ENCODE measurements at regions not wholly inside any gene's neighbourhood (a gene's known extent, or its start where the extent isn't known, plus 50 kb on each side); places are given as distances from the start of the nearest gene placed in this dataset.

- no peak for DNase-seq (ENCODE audit: low read depth)
Observed at GRCh38 chr12:111174251-111174960, 194.5 kb downstream of the PHETA1 start.

DNA sequence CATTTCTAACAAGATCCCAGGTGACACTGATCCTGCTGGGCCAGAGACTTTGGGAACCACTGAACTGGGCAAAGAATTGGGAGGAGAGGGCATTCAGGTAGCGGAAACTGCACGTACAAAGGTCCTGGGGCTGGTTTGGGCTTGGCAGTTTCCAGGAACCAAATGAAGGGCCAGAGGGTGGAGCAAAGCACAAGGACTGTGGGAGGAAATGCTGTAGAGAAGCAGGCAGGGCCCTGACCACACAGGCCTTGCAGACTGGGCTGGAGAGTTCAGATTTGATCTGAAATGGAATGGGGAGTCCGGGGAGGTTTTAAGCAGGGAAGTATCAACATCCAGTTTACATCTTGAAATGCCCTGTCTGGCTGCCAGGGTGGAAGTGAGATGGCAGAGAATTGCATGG lies 195.1 kb downstream of the PHETA1 start:
- DNase-seq (ENCODE audit: low read depth), result no peak

DNA sequence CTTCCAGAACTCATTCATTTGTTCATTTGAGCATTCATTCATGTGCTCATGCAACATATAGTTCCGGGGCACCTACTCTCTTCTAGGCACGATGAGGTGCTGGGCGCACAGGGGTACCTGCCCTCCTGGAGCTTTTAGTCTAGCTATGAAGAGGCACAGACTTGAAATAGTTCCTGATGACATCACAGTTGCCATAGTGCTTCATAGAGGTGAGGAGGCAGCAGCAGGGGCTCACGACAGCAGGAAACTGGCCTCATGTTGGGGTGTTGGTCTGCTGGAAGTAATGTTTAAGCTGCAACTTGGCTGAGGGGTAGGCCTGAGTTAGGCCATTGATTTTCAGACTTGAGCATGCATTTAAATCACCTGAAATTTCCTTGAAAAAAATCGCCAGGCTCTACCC lies 195.5 kb downstream of the PHETA1 start:
- no peak for DNase-seq (ENCODE audit: low read depth)

- DNase-seq (ENCODE audit: low read depth), result no peak
Observed at GRCh38 chr12:111172786-111173185, 196.1 kb downstream of the PHETA1 start.

- DNase-seq (ENCODE audit: low read depth), result no peak
Observed at GRCh38 chr12:111171832-111172231, 197.1 kb downstream of the PHETA1 start.

GRCh38 chr12:111171345-111171744 lies 197.6 kb downstream of the PHETA1 start:
- no peak for DNase-seq (ENCODE audit: low read depth)

- DNase-seq (ENCODE audit: low read depth), result no peak
Observed at GRCh38 chr12:111170543-111170942, 198.4 kb downstream of the PHETA1 start.

GRCh38 chr12:111169456-111169855 lies 199.4 kb downstream of the PHETA1 start:
- DNase-seq (ENCODE audit: low read depth), result no peak

GRCh38 chr12:111169032-111169431 lies 199.9 kb downstream of the PHETA1 start:
- DNase-seq (ENCODE audit: low read depth), result no peak

- no peak for DNase-seq (ENCODE audit: low read depth)
Observed at GRCh38 chr12:111168009-111168900, 200.6 kb downstream of the PHETA1 start.

- no peak for DNase-seq (ENCODE audit: low read depth)
Observed at GRCh38 chr12:111166779-111167540, 201.9 kb downstream of the PHETA1 start.

DNA sequence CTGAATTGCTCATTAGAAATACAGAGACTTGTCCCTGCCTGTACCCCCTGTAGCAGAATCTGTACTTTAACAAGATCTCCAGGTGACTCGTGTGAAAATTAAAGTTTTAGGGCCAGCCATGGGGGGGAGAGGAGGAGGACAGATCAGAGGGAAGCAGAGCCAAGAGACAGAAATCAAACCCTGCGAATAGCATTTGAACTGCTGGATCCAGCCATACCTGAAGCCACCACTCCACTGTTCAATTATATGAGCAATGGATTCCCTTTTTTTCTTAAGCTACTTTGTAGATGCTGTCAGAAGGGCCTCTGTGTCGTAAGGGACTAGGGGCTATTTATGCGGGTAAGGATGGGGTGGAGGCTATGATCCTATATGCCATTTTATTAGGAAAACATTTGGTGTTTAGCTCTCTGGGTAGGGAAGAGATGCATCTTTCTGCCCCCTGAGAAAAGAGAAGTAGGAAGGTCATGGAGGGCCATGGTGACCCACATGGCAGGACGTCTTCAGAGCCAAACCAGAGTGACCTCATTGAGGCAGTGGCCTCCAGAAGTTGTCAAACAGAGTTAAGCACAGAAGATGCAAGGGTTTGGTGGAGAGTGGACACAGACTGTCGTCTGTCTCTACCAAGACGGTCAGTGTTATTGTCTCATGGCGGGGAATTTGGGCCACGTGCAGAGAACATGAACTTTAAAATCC lies 203.9 kb downstream of the PHETA1 start:
- no peak for DNase-seq (ENCODE audit: low read depth)

DNA sequence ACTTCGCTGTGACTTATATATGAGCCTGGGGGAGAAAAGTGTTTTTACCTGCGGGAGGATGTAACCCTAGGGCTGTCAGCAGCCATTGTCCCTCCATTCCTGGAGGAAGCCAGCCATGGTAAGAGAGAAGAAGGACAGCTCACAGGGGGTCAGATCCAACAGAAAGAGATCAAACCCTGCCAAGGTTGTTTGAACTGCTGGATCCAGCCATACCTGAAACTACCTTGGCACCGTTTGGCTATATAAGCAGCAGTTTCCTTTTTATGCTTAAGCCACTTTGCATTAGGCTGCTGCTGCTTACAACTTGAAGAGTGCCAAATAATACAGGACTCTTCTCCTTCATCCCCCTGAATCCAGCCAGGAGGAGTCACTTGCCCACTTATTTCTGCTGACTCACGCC lies 205.5 kb downstream of the PHETA1 start:
- DNase-seq (ENCODE audit: low read depth), result no peak

DNA sequence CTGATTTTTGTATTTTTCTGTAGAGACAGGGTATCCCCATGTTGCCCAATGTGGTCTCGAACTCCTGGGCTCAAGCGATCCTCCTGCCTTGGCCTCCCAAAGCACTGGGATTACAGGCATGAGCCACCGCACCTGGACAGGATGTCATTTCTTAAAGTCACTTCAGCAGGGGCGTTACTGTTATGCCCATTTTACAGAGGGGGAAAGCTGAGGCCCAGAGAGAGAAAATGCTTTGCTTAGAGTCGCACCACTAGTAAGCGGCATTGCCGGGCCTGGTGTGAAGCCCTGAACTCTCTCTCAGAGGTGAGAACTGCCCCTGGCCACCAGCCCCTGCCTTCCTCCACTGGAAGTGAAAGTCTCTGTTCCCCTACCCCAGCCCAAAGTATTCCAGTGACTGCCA lies 207.0 kb downstream of the PHETA1 start:
- DNase-seq (ENCODE audit: low read depth), result no peak

GRCh38 chr12:111160350-111161241 lies 208.3 kb downstream of the PHETA1 start:
- no peak for DNase-seq (ENCODE audit: low read depth)

DNA sequence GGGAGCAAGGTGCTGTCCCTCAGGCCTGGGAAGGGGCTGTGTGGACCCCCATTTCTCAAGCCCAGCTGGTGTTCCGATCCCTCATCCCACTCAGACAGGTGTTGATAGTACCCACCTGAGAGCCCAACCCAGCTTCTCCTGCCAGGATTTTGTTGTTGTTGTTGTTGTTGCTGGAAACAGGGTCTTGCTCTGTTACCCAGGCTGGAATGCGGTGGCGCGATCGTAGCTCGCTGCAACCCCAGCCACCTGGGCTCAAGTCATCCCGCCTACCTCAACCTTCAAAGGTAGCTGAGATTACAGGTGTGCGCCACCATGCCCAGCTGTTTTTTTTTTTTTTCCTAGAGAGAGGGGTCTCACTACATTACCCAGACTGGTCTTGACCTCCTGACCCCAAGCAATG lies 209.9 kb downstream of the PHETA1 start:
- no peak for DNase-seq (ENCODE audit: low read depth)

DNA sequence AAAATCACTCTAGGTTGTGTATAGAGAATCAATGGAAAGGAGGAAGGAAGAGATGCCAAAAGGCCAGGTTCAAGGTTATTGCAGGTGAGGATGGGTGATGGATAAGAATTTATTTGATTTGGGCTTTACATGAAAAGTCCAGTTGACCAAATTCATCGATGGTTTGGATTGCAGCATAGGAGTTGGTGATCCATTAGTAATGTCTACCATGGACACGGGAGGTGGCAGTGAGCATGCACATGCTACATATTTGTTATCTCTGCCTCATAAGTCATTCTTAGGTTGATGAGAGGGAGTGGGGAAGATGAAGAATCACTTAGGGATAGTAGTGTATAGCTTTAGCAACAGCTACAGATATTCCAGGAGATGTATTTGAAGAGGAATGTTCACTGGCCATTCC lies 211.4 kb downstream of the PHETA1 start:
- DNase-seq (ENCODE audit: low read depth), result no peak

- DNase-seq (ENCODE audit: low read depth), result no peak
Observed at GRCh38 chr12:111156304-111156703, 212.6 kb downstream of the PHETA1 start.

GRCh38 chr12:111155521-111155920 lies 213.4 kb downstream of the PHETA1 start:
- DNase-seq (ENCODE audit: low read depth), result no peak

GRCh38 chr12:111155020-111155419 lies 213.9 kb downstream of the PHETA1 start:
- no peak for DNase-seq (ENCODE audit: low read depth)
